Mesothelial cell of epicardium (in vitro differentiated cells): ENCODE measurements at regions not wholly inside any gene's neighbourhood (a gene's known extent, or its start where the extent isn't known, plus 50 kb on each side); places are given as distances from the start of the nearest gene placed in this dataset.

Source experiments
- DNase-seq, 2 experiments: peaks; one replicate each; pipeline ENCODE4 v3.0.0; 2021; ENCODE audit warnings: low spot score in 2 of 2; ENCODE audit not compliant: unreplicated experiment in 2 of 2
- H3K27ac Mint-ChIP-seq: 2 replicates; pipeline ENCODE4 v1.8.0; 2021; ENCODE audit warnings: mixed read lengths
- H3K27me3 Mint-ChIP-seq: 2 replicates; pipeline ENCODE4 v1.8.0; 2021; ENCODE audit warnings: low read depth, mixed read lengths
- H3K36me3 Mint-ChIP-seq: 2 replicates; pipeline ENCODE4 v1.8.0; 2021; ENCODE audit warnings: mixed read lengths
- H3K4me1 Mint-ChIP-seq: 2 replicates; pipeline ENCODE4 v1.8.0; 2021; ENCODE audit warnings: mixed read lengths
- H3K4me3 Mint-ChIP-seq: 2 replicates; pipeline ENCODE4 v1.8.0; 2021; ENCODE audit warnings: mild to moderate bottlenecking, moderate library complexity, mixed read lengths
- H3K9me3 Mint-ChIP-seq: 2 replicates; pipeline ENCODE4 v1.8.0; 2021; ENCODE audit warnings: mixed read lengths
- CTCF ChIP-seq: fragments of 200-600 bp; sonication (generic); IDR thresholded peaks from one replicate; pipeline ENCODE4 v1.5.0; 2021; ENCODE audit warnings: antibody characterized with exemption; ENCODE audit not compliant: unreplicated experiment

- Mint-ChIP-seq H3K27ac (peak overlapping the region; percentile 66), H3K27me3 (peaks cover 7% of the 10 kb centered on the region), H3K4me3 (peak overlapping the region; percentile 61), H3K9me3 (no peaks in the 10 kb centered on the region), H3K4me1 (peaks cover 7% of the 10 kb centered on the region), H3K36me3 (no peaks in the 10 kb centered on the region)
- peak in 1 of 2 experiments; percentile 65 for DNase-seq
- TF ChIP-seq CTCF, result no peak
Observed at GRCh38 chr6:27582928-27583725, 110.2 kb upstream of the ZNF184 start.

GRCh38 chr6:27579973-27580372 is 107.1 kb upstream of the ZNF184 start:
- no peak overlapping the region for H3K4me3 Mint-ChIP-seq
- H3K9me3 Mint-ChIP-seq, result peaks cover 4% of the 10 kb centered on the region
- peaks cover 7% of the 10 kb centered on the region for H3K4me1 Mint-ChIP-seq
- no peak overlapping the region for H3K27ac Mint-ChIP-seq
- no peaks in the 10 kb centered on the region for H3K36me3 Mint-ChIP-seq
- no peak for DNase-seq
- TF ChIP-seq CTCF, result no peak
- peaks cover 16% of the 10 kb centered on the region for H3K27me3 Mint-ChIP-seq

GRCh38 chr6:27577922-27578321 is 105.0 kb upstream of the ZNF184 start:
- TF ChIP-seq CTCF, result no peak
- H3K4me3 Mint-ChIP-seq, result no peak overlapping the region

GRCh38 chr6:27575594-27576361 is 102.9 kb upstream of the ZNF184 start:
- H3K4me3 Mint-ChIP-seq, result no peak overlapping the region
- no peaks in the 10 kb centered on the region for H3K36me3 Mint-ChIP-seq
- peaks cover 13% of the 10 kb centered on the region for H3K27me3 Mint-ChIP-seq
- no peak overlapping the region for H3K27ac Mint-ChIP-seq
- no peak for TF ChIP-seq CTCF
- H3K9me3 Mint-ChIP-seq, result peaks cover 4% of the 10 kb centered on the region
- no peak for DNase-seq
- H3K4me1 Mint-ChIP-seq, result no peaks in the 10 kb centered on the region

More at GRCh38 chr6:27577922-27578321, 105.0 kb upstream of the ZNF184 start:
- DNase-seq, result no peak
- Mint-ChIP-seq H3K4me1 (no peaks in the 10 kb centered on the region), H3K27me3 (peaks cover 13% of the 10 kb centered on the region), H3K36me3 (no peaks in the 10 kb centered on the region), H3K27ac (no peak overlapping the region), H3K9me3 (peaks cover 4% of the 10 kb centered on the region)

- Mint-ChIP-seq H3K9me3 (no peaks in the 10 kb centered on the region), H3K27ac (no peak overlapping the region), H3K27me3 (peaks cover 31% of the 10 kb centered on the region), H3K4me3 (no peak overlapping the region), H3K36me3 (no peaks in the 10 kb centered on the region), H3K4me1 (peaks cover 20% of the 10 kb centered on the region)
- DNase-seq, result no peak
- no peak for TF ChIP-seq CTCF
Observed at GRCh38 chr6:27568226-27568897, 95.5 kb upstream of the ZNF184 start.
